CD4-positive, alpha-beta memory T cell (primary cell): ENCODE measurements at regions not wholly inside any gene's neighbourhood (a gene's known extent, or its start where the extent isn't known, plus 50 kb on each side); places are given as distances from the start of the nearest gene placed in this dataset.
A peak's percentile ranks its signal among the peaks of the same experiment; 100 is the strongest.

Experiments used
- CTCF ChIA-PET: fragments of 350-600 bp; sonication (Branson Sonifier 250); formaldehyde crosslinking; loops from one replicate; lab custom pipeline; 2021; ENCODE audit warnings: inconsistent platforms; ENCODE audit not compliant: partially characterized antibody; lab: Charles Lee
- POLR2A ChIA-PET: fragments of 350-600 bp; sonication (Branson Sonifier 250); formaldehyde crosslinking; loops from one replicate; lab custom pipeline; 2021; ENCODE audit not compliant: partially characterized antibody; lab: Charles Lee
- DNase-seq, 5 donors: peaks; one replicate each; pipeline versions ENCODE4 v3.0.0 to v3.0.0-alpha.2; 2020 to 2022; ENCODE audit warnings: mixed read lengths in 1 of 5
- H3K27ac ChIP-seq: one replicate; pipeline ENCODE4 v1.7.0; 2013; ENCODE audit warnings: low read depth, low read length
- H3K27me3 ChIP-seq: 2 replicates; pipeline ENCODE4 v1.7.0; 2013; ENCODE audit warnings: mild to moderate bottlenecking, low read length, moderate library complexity; ENCODE audit not compliant: insufficient read depth
- H3K36me3 ChIP-seq: 2 replicates; pipeline ENCODE4 v1.7.0; 2013; ENCODE audit warnings: mild to moderate bottlenecking, low read length, moderate library complexity; ENCODE audit not compliant: insufficient read depth
- H3K4me1 ChIP-seq: 2 replicates; pipeline ENCODE4 v1.7.0; 2013; ENCODE audit warnings: mild to moderate bottlenecking, low read length, moderate library complexity; ENCODE audit not compliant: insufficient read depth
- H3K4me3 ChIP-seq, 2 donors: one replicate each; pipeline ENCODE4 v1.7.0; 2013; ENCODE audit warnings: low read length in 2 of 2, mild to moderate bottlenecking in 1 of 2
- H3K9me3 ChIP-seq, 2 donors: one replicate each; pipeline ENCODE4 v1.7.0; 2013; ENCODE audit warnings: low read length in 2 of 2, control low read depth in 1 of 2; ENCODE audit not compliant: control insufficient read depth in 1 of 2
- H3K27ac Mint-ChIP-seq, 7 donors: one replicate each; pipeline ENCODE4 v1.8.0; 2020 to 2021; ENCODE audit warnings: mixed read lengths in 7 of 7, mild to moderate bottlenecking in 6 of 7, inconsistent platforms in 3 of 7, moderate library complexity in 3 of 7
- H3K27me3 Mint-ChIP-seq, 2 donors: one replicate each; pipeline ENCODE4 v1.8.0; 2020 to 2021; ENCODE audit warnings: mixed read lengths in 2 of 2
- H3K36me3 Mint-ChIP-seq, 2 donors: one replicate each; pipeline ENCODE4 v1.8.0; 2020 to 2021; ENCODE audit warnings: mixed read lengths in 2 of 2, inconsistent platforms in 1 of 2, mild to moderate bottlenecking in 1 of 2
- H3K4me1 Mint-ChIP-seq, 4 donors: one replicate each; pipeline ENCODE4 v1.8.0; 2020 to 2021; ENCODE audit warnings: mixed read lengths in 4 of 4, mild to moderate bottlenecking in 1 of 4
- H3K4me3 Mint-ChIP-seq, 8 donors: one replicate each; pipeline ENCODE4 v1.8.0; 2020 to 2021; ENCODE audit warnings: mixed read lengths in 8 of 8, mild to moderate bottlenecking in 7 of 8, moderate library complexity in 6 of 8, inconsistent platforms in 3 of 8
- H3K9me3 Mint-ChIP-seq, 8 donors: one replicate each; pipeline ENCODE4 v1.8.0; 2020 to 2021; ENCODE audit warnings: mixed read lengths in 8 of 8, mild to moderate bottlenecking in 5 of 8, inconsistent platforms in 3 of 8, moderate library complexity in 1 of 8
- intact Hi-C: fragments of 100-400 bp; cut with micrococcal nuclease; formaldehyde crosslinking; loops from one replicate; pipeline ENCODE4 v1.15.1; 2023

GRCh38 chr4:120177603-120178002 is 111.0 kb upstream of the MAD2L1 start:
- Mint-ChIP-seq H3K9me3 (peaks cover 0 to 10% (median 5%) of the 10 kb centered on the region in 8 donors), H3K27me3 (peaks cover 8 to 16% of the 10 kb centered on the region in 2 donors), H3K27ac (no peak overlapping the region), H3K4me1 (no peaks in the 10 kb centered on the region), H3K4me3 (no peak overlapping the region), H3K36me3 (no peaks in the 10 kb centered on the region)
- Histone ChIP-seq H3K4me1 (no peaks in the 10 kb centered on the region), H3K27ac (no peak overlapping the region), H3K9me3 (no peaks in the 10 kb centered on the region), H3K4me3 (no peak overlapping the region), H3K27me3 (no peaks in the 10 kb centered on the region), H3K36me3 (no peaks in the 10 kb centered on the region)
- no peak for DNase-seq
- intact Hi-C loops = no loop called here
- POLR2A ChIA-PET = no interaction called here
- CTCF ChIA-PET = no interaction called here

GRCh38 chr4:120175272-120175671 is 108.6 kb upstream of the MAD2L1 start:
- intact Hi-C loops = no loop called here
- CTCF ChIA-PET = no interaction called here
- no peaks in the 10 kb centered on the region for H3K9me3 ChIP-seq
- Mint-ChIP-seq H3K4me1 (no peaks in the 10 kb centered on the region), H3K4me3 (no peak overlapping the region), H3K36me3 (no peaks in the 10 kb centered on the region), H3K9me3 (peaks cover 0 to 10% (median 3%) of the 10 kb centered on the region in 8 donors), H3K27me3 (peaks cover 8 to 16% of the 10 kb centered on the region in 2 donors), H3K27ac (no peak overlapping the region)
- H3K36me3 ChIP-seq = no peaks in the 10 kb centered on the region
- no peak overlapping the region for H3K27ac ChIP-seq
- H3K4me3 ChIP-seq = no peak overlapping the region
- no peak for DNase-seq
- no peaks in the 10 kb centered on the region for H3K4me1 ChIP-seq
- POLR2A ChIA-PET = no interaction called here
- no peaks in the 10 kb centered on the region for H3K27me3 ChIP-seq

- POLR2A ChIA-PET = no interaction called here
- CTCF ChIA-PET = no interaction called here
- Mint-ChIP-seq H3K27me3 (no peaks in the 10 kb centered on the region), H3K9me3 (no peaks in the 10 kb centered on the region), H3K36me3 (no peaks in the 10 kb centered on the region), H3K4me1 (no peaks in the 10 kb centered on the region), H3K4me3 (no peak overlapping the region), H3K27ac (no peak overlapping the region)
- Histone ChIP-seq H3K27ac (no peak overlapping the region), H3K27me3 (no peaks in the 10 kb centered on the region), H3K4me1 (no peaks in the 10 kb centered on the region), H3K4me3 (no peak overlapping the region), H3K36me3 (no peaks in the 10 kb centered on the region), H3K9me3 (no peaks in the 10 kb centered on the region)
- intact Hi-C loops = no loop called here
- no peak for DNase-seq
These were observed 97.2 kb upstream of the MAD2L1 start for GRCh38 chr4:120163895-120164294.

- Mint-ChIP-seq H3K9me3 (no peaks in the 10 kb centered on the region), H3K27me3 (peaks cover 0 to 2% of the 10 kb centered on the region in 2 donors), H3K36me3 (no peaks in the 10 kb centered on the region), H3K27ac (no peak overlapping the region), H3K4me1 (no peaks in the 10 kb centered on the region), H3K4me3 (no peak overlapping the region)
- POLR2A ChIA-PET = no interaction called here
- no peaks in the 10 kb centered on the region for H3K27me3 ChIP-seq
- intact Hi-C loops = loop anchor here (5.0 kb wide), 4 partner anchors 87 to 1498 kb away; no protein-coding TSS in a partner anchor
- CTCF ChIA-PET = no interaction called here
- H3K4me3 ChIP-seq = no peak overlapping the region
- no peaks in the 10 kb centered on the region for H3K36me3 ChIP-seq
- H3K9me3 ChIP-seq = no peaks in the 10 kb centered on the region
- H3K4me1 ChIP-seq = no peaks in the 10 kb centered on the region
- H3K27ac ChIP-seq = no peak overlapping the region
- no peak for DNase-seq
These were observed 92.3 kb upstream of the MAD2L1 start for GRCh38 chr4:120158841-120159463.

- Mint-ChIP-seq H3K4me3 (no peak overlapping the region), H3K36me3 (no peaks in the 10 kb centered on the region), H3K27me3 (peaks cover 0 to 2% of the 10 kb centered on the region in 2 donors), H3K27ac (no peak overlapping the region), H3K9me3 (no peaks in the 10 kb centered on the region), H3K4me1 (no peaks in the 10 kb centered on the region)
- ChIA-PET POLR2A (no interaction called here), CTCF (no interaction called here)
- intact Hi-C loops = loop anchor here (5.0 kb wide), 4 partner anchors 86 to 1499 kb away; no protein-coding TSS in a partner anchor
- no peak overlapping the region for H3K4me3 ChIP-seq
- DNase-seq = no peak
- no peaks in the 10 kb centered on the region for H3K36me3 ChIP-seq
- H3K4me1 ChIP-seq = no peaks in the 10 kb centered on the region
- H3K27me3 ChIP-seq = no peaks in the 10 kb centered on the region
- H3K27ac ChIP-seq = no peak overlapping the region
- H3K9me3 ChIP-seq = no peaks in the 10 kb centered on the region
These were observed 91.4 kb upstream of the MAD2L1 start for GRCh38 chr4:120158046-120158445.

GRCh38 chr4:120156120-120156718 is 89.6 kb upstream of the MAD2L1 start:
- no peak overlapping the region for H3K27ac ChIP-seq
- no peaks in the 10 kb centered on the region for H3K9me3 ChIP-seq
- ChIA-PET CTCF (interaction anchor here (1.2 to 4.7 kb wide), 3 partner anchors 13 to 1152 kb away, joined by 3 to 28 read pairs (median 4); no protein-coding TSS in a partner anchor), POLR2A (no interaction called here)
- Mint-ChIP-seq H3K36me3 (no peaks in the 10 kb centered on the region), H3K4me3 (no peak overlapping the region), H3K4me1 (no peaks in the 10 kb centered on the region), H3K27ac (no peak overlapping the region), H3K9me3 (no peaks in the 10 kb centered on the region), H3K27me3 (peaks cover 0 to 2% of the 10 kb centered on the region in 2 donors)
- H3K36me3 ChIP-seq = no peaks in the 10 kb centered on the region
- intact Hi-C loops = loop anchor here (1.0 to 5.0 kb wide), 7 partner anchors 84 to 1501 kb away; no protein-coding TSS in a partner anchor
- no peaks in the 10 kb centered on the region for H3K27me3 ChIP-seq
- H3K4me3 ChIP-seq = no peak overlapping the region
- no peaks in the 10 kb centered on the region for H3K4me1 ChIP-seq
- peak; percentile 38 to 56 (median 53) for DNase-seq

GRCh38 chr4:120155287-120155686 is 88.6 kb upstream of the MAD2L1 start:
- Mint-ChIP-seq H3K27me3 (peaks cover 0 to 2% of the 10 kb centered on the region in 2 donors), H3K4me3 (no peak overlapping the region), H3K27ac (peak overlapping the region in 1 of 7 donors; percentile 55), H3K4me1 (no peaks in the 10 kb centered on the region), H3K9me3 (no peaks in the 10 kb centered on the region), H3K36me3 (no peaks in the 10 kb centered on the region)
- no peaks in the 10 kb centered on the region for H3K9me3 ChIP-seq
- ChIA-PET CTCF (interaction anchor here (0.7 to 4.7 kb wide), 11 partner anchors 11 to 1571 kb away, joined by 3 to 28 read pairs (median 3); no protein-coding TSS in a partner anchor), POLR2A (no interaction called here)
- H3K4me3 ChIP-seq = no peak overlapping the region
- H3K4me1 ChIP-seq = no peaks in the 10 kb centered on the region
- H3K27me3 ChIP-seq = no peaks in the 10 kb centered on the region
- no peak for DNase-seq
- H3K27ac ChIP-seq = no peak overlapping the region
- intact Hi-C loops = loop anchor here (5.0 kb wide), 4 partner anchors 83 to 1502 kb away; no protein-coding TSS in a partner anchor
- no peaks in the 10 kb centered on the region for H3K36me3 ChIP-seq
